RPMI8226 (cell line): ENCODE measurements at regions not wholly inside any gene's neighbourhood (a gene's known extent, or its start where the extent isn't known, plus 50 kb on each side); places are given as distances from the start of the nearest gene placed in this dataset.
A peak's percentile ranks its signal among the peaks of the same experiment; 100 is the strongest.

Source experiments
- DNase-seq: peaks from one replicate; pipeline ENCODE4 v3.0.0-alpha.2; 2015

DNA sequence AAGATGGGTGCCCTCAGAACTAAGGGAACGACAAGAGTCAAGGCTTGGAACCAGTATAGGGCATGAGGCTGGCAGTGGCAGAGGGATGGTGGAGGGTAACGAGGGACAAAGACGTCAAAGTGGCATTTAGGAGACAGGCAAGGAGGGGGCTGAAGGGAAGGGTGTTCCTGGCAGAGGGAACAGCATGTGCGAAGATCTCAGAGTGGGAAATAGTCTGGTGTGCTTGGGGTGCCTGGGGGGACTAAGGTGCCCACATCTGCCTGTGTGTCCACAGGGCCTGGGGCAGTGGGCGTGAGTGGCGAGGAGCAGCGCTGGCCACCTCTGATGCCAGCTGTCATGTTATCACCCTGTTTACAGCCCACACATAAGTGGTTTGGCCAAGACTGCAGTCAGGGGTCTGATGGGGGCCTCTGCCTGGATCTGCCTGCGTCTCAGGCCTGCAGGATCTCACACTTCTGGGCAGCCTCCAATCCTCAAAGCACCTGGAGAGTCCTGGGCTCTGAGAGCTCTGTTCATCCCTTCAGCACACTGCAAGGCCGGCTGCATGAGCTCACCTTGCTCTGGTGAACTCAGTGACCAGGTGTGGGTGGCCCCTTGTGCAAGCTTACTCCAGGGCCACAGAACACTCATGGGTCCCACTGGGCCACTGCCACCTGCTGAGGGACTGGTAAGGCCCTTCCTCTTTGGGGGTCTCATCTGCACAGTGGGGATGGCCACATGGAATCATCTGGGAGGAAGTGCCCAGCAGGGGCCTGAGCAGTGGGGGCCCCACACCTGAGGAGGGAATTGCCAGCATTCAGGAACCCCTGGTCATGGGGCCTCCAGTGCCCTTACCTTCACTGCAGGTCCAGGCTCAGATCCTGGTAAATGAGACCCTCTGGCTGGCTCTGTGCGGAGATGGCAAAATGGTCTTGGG, 89.7 kb upstream of the SHISAL1 start:
- DNase-seq = no peak

DNA sequence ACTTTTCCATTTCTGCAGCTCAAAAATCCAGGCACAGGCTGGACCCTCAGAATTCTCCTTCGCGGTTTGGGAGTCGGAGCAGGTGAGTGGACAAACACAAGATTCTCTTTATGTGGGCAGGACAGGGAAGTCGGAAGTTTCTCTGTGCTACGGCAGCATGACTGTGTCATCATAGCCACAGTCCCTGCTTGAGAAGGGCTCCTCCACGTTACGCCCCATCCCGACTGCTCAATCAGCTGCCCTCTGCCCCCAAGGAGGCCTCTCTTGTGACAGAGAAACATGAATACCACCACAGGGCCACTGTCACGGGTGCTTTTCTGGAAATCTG, 89.0 kb upstream of the SHISAL1 start:
- DNase-seq = no peak

GRCh38 chr22:44400763-44401060, 88.0 kb upstream of the SHISAL1 start:
- no peak for DNase-seq

DNA sequence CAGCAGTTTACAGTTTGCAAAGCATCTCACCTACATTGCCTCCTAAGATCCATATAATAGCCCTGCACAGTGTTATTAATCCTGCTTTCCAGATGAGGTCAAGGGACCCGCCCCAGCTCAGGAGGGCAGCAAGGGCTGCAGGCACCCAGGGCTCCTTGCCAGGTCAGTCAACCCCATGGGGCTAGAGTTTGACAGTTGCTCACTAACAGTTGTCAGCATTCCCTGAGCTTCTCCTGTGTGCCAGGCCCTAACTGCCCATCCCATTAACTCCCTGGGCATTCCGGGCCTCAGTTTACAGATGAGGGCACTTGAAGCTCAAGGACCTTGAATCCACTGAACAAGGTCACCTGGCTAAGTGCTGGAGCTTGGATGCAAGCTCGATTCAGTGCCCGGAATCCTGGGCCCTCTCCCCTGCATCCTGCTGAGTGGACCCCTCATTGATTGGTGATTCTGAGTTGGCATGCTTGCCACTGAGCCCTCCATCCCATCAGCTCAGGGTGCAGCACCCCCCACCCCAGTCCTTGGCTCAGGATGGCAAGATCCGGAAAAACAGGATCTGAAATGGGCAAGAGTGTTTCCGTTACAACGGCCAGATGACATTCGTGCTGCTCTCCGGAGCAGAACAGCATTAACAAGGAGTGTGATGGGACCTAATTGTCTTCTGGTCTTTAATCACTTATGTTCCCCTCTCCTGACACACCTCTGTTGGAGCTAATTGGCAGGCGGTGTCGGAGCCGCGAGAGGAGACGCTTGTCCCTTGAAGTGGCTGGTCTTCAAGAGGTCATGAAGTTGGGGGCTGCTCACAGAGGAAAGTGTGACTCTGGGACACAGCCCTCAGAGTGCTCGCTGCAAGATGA, 87.4 kb upstream of the SHISAL1 start:
- no peak for DNase-seq

- DNase-seq = peak; percentile 49
These were observed 86.4 kb upstream of the SHISAL1 start for GRCh38 chr22:44398856-44399837.

DNA sequence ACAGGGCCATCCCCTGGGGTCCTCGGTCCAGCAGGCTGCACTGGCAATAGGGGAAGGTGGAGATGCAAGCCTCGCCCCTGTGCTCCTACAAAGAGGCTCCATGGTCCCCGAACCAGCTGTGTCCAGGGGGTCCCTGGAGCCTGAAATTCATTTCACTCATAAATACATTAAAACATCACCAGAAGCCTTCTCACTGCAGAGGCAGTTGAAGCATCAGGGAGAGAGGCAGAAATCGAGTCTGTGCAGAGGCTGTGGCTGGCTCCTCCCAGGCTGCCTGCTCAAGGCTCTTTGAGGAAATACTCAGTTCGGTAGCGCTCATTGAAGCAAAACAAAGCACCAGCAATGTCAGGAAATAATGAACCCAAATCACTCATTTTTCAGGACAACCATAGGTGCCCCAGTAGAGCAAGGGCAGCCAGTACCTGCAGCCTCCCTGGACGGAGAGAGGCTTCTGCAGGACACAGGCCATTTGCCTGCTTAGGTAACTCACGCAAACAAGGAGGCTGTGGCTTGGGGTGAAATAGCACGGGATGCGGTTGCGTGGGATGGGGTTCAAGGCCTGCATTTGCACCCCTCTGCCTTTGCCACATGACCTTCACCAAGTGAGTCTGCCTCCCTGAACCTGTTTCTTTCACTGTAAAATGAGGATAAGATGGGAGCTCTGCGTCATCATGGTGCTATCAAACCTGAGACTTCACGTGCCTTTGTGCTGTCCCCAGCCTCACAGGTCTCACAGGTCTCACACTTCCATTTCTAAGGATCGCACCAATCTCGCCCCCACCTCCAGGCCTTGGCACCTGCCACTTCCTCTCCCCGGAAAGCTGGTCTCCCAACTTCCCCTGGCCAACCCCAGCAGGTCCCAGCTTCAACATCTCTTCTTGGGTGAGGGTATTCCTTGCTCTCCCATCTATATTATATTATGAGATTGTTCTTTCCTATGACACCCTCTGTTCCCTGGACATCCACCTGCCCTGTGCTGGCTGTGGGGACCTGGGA, 84.3 kb upstream of the SHISAL1 start:
- DNase-seq = no peak

DNA sequence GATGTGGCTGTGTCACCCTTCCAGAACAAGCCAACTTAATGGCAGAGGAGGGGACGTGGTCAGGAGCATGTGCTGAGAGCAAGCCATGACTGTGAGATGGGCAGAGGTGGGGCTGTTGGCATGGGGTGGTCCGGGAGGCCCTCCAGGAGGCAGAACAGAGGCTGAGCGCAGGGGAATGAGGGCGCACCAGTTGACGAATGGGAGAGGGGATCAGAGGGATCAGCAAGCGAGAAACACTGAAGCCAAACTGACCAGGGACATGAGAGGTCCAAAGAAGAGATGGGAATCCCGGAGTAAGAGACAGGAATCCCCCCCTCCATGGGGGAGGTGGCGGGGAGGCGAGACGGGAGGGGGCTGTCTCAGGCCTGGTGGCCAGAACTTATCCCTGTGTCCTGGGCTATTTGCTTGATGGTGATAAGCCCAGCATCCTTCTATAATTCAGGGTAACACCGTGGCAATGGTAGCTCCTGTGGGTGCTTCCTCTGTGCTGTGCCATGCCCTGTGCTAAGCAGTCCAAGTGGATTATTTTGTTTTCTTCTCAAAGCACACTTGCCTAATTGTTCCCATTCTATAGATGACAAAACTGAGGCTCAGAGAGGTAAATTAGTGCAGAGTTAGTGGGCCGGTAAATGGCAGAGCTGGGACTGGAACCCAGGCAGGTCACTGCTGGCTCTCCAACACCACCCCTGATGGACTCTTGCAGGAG, 83.4 kb upstream of the SHISAL1 start:
- no peak for DNase-seq

DNA sequence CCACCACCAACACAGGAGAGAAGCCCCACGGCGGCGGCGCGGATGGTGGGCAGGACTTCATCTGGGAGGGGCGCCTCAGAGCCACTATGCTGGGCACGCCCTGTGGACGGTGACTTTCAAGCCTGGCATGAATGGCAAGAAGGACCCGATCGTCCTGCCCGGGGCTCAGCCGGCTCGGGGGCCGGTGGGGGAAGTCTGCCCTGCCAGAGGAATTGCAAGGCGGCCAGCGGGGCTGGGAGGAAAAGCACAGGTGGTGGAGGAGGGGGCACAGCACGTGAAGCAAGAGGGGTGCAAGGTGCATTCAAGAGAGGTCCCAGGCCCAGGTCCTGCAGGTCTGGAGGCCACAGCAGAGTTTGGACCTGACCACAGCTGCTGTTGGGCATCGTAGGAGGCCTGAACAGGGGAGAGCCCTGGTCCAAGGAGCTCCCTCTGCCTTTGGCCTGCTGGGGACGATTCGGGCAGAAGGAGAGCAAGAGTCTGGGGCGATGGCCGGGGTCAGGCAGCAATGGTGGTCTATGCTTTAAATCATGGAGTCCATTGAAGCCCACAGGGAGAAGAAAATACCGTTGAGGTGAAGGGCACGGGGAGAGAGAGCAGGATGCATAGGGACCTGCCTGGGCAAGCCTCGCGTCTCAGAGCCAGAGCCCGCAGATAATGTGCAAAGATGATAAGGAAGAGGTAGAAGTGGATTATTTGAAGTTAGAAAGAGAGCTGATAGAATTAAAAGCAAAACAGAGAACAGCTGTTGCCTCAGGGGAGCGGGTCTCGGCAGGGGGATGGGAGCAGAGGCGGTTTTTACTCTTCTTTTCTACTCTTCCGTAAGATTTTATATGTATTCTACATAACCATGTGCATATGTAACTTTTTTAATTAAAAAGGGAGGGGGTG, 82.6 kb upstream of the SHISAL1 start:
- no peak for DNase-seq

GRCh38 chr22:44394246-44395117, 81.7 kb upstream of the SHISAL1 start:
- no peak for DNase-seq

DNA sequence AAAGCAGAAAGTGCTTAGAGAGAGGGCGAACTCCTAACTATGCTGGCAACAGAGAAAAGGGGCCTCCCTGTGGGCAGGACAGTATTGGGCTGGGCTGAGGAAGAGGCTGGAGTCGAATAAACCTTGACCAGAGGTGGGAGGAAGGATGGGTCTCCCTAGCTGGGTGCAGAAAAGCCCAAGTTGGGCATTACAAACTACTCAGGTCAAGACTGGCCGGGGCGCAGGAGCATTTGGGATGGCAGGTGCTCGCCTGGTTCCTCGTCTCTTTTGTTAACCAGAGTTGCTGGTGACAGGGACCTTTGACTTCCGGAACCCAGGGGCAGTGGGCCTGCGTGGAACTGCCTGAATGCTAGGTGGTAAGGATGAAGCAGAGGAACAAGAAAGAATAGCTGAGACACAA, 80.3 kb upstream of the SHISAL1 start:
- no peak for DNase-seq

DNA sequence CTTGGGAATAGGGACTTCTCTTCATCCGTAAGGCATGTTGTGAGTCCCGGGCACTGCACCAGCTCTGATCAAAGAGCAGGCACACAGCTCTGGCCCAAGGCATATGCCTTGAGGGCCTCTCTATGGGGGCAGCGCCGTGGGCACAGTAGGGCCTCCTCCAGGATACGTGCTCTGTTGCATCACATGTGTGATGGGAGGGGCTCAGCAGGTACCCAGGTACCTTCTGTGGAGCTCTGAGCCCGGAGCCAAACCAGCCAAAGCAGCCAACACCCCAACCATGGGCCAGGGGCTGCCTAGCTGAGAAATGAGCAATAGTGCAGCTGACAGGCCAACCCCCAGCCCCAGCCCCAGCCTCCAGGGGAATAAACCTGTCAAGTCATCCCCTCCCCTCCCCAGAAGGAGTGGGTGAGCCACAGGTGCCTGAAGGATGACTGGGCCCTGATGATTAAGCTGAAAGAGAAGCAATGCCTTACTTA, 79.7 kb upstream of the SHISAL1 start:
- no peak for DNase-seq

DNA sequence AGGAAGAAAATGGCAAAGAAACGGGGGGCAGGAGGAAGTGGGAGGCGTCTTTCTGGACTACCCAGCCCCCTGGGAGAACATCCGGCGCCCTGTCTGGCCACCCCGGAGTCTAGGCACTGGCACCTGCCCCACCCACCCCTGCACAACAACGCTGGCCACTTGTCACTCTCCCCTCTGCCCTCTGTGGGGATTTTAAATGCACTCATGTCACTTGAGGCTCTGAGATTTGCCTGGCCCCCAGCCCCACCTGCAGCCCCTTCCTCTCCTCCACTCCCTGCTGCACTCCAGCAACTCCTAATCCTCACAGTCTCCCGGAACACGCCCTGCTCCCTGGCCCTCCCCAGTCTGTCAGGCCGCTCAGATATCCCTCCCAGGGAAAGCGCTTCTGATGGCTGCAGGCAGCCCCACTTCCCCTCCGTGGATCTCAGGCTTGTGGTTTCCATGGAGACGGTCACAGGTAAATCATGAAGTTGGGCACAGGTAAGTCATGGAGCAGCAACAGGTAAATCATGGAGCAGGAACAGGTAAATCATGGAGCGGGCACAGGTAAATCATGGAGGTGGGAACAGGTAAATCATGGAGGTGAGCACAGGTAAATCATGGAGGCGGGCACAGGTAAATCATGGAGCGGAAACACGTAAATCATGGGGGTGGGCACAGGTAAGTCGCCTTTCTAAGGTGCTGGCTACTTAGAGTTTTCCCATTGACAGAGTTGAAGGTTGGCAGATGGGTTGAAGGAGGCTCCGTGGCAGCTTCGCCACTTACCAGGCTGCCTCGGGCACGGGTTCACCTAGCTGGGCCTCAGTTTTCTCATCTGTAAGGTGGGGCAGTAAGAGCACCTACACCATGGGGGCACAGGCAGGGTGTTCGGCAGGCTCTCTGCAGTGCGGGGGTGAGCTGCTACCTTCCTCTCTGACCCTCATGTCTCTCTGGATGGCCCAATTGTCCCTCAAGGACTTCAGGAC, 79.0 kb upstream of the SHISAL1 start:
- DNase-seq = no peak

- DNase-seq = no peak
These were observed 78.3 kb upstream of the SHISAL1 start for GRCh38 chr22:44391015-44391414.

DNA sequence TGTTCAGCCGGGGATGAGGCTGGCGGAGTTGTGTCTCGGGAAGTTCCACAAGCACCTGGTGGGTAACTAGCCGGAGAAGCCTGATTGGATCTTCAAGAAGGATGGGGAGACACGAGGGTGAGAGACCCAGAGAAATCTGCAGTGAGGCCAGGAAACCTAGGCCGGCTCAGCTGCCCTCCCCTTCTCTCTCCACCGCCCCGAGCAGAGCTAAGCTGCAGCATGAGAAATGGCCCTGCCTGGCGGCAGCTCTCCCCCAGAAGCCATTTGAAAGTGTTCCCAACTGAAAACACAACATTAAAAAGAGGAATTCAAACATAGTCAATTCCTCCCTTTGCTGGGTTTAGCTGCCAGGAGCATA, 77.8 kb upstream of the SHISAL1 start:
- no peak for DNase-seq

DNA sequence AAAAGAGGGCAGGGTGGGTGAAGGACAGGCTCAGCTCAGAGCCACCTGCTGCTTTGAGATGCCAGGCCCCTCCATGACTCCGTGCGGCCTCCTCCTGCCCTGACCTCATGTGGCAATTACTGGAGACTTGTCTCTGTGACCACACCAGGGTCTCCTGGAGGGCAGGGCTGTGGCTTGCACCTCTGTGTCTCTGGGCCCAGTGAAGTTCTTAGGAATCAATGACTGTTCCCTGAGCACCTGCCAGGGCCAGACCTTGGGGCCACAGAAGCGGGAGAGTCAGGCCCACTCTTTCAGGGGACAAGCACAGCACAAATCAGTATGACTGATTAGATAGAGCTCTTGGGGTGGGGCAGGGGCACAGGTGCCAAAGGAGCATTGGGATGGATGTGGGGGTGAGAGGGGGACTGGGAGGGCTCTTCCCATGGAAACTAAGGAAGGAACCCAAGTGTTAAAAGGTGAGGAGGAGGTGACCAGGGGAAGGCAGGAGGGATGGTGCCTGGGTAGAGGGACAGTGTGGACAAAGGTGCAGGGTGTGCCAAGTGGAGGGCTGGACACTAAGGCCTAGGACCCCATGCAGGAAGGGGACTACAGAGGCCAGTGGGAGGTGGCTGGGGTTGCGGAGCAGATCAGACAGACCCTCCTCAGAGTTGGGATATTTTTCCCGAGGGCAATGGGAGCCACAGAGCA, 77.3 kb upstream of the SHISAL1 start:
- DNase-seq = no peak

- no peak for DNase-seq
These were observed 76.4 kb upstream of the SHISAL1 start for GRCh38 chr22:44389181-44389580.

GRCh38 chr22:44387486-44387885, 74.7 kb upstream of the SHISAL1 start:
- DNase-seq = no peak
